ENCODE measurements at regions not wholly inside any gene's neighbourhood (a gene's known extent, or its start where the extent isn't known, plus 50 kb on each side); places are given as distances from the start of the nearest gene placed in this dataset.

DNA sequence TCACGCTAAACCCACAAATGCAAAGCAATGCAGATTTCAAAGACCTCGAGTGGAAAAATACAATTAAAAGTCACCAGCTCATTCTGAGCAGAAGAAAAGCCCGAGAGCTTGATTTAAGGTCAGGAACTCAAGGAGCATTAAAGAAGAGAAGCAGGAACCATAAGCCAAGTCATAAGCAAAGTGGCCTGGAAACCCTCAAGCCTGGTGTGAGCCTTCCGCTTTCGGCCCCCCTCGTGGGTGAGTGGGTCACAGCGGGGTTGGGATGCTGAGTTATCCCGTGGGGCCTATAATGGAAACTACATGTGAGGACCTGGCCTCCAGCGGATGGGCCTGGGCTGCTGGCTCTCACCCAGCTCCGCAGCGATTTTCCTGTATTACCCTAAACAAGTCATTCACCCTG, 504.3 kb downstream of the RAB28 start:
- Histone ChIP-seq H4K20me1 (ENCODE audit: insufficient read depth, low read length) (no peaks in the 10 kb centered on the region), H2AK5ac (ENCODE audit: low read depth, low read length) (no peak overlapping the region), H3K4me3 (ENCODE audit: insufficient read depth, low read depth, low read length) (no peak overlapping the region), H2BK120ac (ENCODE audit: low read depth, low read length) (no peak overlapping the region), H4K8ac (ENCODE audit: low read depth in 2 of 2, low read length in 2 of 2) (no peak overlapping the region), H4K5ac (ENCODE audit: low read depth, low read length) (no peak overlapping the region), H3K79me1 (ENCODE audit: low read depth in 1 of 2, low read length in 2 of 2) (no peaks in the 10 kb centered on the region), H3K9ac (ENCODE audit: low read depth, low read length) (no peak overlapping the region), H3K4ac (ENCODE audit: low read depth, low read length) (no peak overlapping the region), H3K56ac (ENCODE audit: extremely low read depth, insufficient read depth, low read length) (no peak overlapping the region), H3K18ac (ENCODE audit: low read depth, low read length) (no peak overlapping the region), H3K27me3 (ENCODE audit: control insufficient read depth, insufficient read depth, low read length) (no peaks in the 10 kb centered on the region), H3K4me2 (ENCODE audit: low read depth, low read length) (no peak overlapping the region), H3K9me3 (ENCODE audit: control insufficient read depth, insufficient read depth, low read length) (peaks cover 7% of the 10 kb centered on the region), H4K91ac (ENCODE audit: insufficient read depth, low read depth, low read length) (no peak overlapping the region), H2AFZ (replicated peaks; ENCODE audit: low read length, poor library complexity) (no peak overlapping the region), H3K23ac (ENCODE audit: low read depth, low read length) (no peak overlapping the region), H3K14ac (replicated peaks; ENCODE audit: low read depth, low read length) (no peak overlapping the region), H2BK5ac (ENCODE audit: low read depth, low read length, poor library complexity, severe bottlenecking) (no peak overlapping the region), H3K36me3 (ENCODE audit: control insufficient read depth, insufficient read depth, low read length) (no peaks in the 10 kb centered on the region), H3K4me1 (ENCODE audit: control insufficient read depth, insufficient read depth, low read length) (no peaks in the 10 kb centered on the region), H2BK20ac (ENCODE audit: low read depth, low read length) (no peak overlapping the region), H2BK15ac (ENCODE audit: low read depth, low read length) (no peak overlapping the region), H2AK9ac (replicated peaks; ENCODE audit: low read depth, low read length, poor library complexity) (no peak overlapping the region), H3K27ac (ENCODE audit: insufficient read depth, low read length) (no peak overlapping the region), H3K9me1 (ENCODE audit: insufficient read depth, low read length) (no peaks in the 10 kb centered on the region)
- POLR2A ChIA-PET (ENCODE audit: unreplicated experiment): no interaction called here
- TF ChIP-seq RAD21 (IDR thresholded peaks at IDR 0.05; ENCODE audit: low read length): no peak
- TF ChIP-seq MAFK (IDR thresholded peaks at IDR 0.05; ENCODE audit: low read depth, low read length): no peak
- no peak for TF ChIP-seq RCOR1 (IDR thresholded peaks at IDR 0.05; ENCODE audit: insufficient replicate concordance, low read length)
- TF ChIP-seq SMC3 (IDR thresholded peaks at IDR 0.05; ENCODE audit: low read depth, low read length): no peak
- TF ChIP-seq NFE2L2 (IDR thresholded peaks at IDR 0.05; ENCODE audit: low read depth, low read length): no peak
- no peak for TF ChIP-seq CEBPB (IDR thresholded peaks at IDR 0.05; ENCODE audit: low read depth, low read length)
- TF ChIP-seq MXI1 (IDR thresholded peaks at IDR 0.05; ENCODE audit: borderline replicate concordance, low read depth, low read length): no peak
- TF ChIP-seq, protein P1, sequence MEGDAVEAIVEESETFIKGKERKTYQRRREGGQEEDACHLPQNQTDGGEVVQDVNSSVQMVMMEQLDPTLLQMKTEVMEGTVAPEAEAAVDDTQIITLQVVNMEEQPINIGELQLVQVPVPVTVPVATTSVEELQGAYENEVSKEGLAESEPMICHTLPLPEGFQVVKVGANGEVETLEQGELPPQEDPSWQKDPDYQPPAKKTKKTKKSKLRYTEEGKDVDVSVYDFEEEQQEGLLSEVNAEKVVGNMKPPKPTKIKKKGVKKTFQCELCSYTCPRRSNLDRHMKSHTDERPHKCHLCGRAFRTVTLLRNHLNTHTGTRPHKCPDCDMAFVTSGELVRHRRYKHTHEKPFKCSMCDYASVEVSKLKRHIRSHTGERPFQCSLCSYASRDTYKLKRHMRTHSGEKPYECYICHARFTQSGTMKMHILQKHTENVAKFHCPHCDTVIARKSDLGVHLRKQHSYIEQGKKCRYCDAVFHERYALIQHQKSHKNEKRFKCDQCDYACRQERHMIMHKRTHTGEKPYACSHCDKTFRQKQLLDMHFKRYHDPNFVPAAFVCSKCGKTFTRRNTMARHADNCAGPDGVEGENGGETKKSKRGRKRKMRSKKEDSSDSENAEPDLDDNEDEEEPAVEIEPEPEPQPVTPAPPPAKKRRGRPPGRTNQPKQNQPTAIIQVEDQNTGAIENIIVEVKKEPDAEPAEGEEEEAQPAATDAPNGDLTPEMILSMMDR (conservative IDR thresholded peaks at IDR 0.05; ENCODE audit: low read depth, low read length): no peak
- TF ChIP-seq, protein P2, sequence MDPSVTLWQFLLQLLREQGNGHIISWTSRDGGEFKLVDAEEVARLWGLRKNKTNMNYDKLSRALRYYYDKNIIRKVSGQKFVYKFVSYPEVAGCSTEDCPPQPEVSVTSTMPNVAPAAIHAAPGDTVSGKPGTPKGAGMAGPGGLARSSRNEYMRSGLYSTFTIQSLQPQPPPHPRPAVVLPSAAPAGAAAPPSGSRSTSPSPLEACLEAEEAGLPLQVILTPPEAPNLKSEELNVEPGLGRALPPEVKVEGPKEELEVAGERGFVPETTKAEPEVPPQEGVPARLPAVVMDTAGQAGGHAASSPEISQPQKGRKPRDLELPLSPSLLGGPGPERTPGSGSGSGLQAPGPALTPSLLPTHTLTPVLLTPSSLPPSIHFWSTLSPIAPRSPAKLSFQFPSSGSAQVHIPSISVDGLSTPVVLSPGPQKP (IDR thresholded peaks at IDR 0.05; ENCODE audit: borderline replicate concordance, low read depth, low read length): no peak
- no peak for TF ChIP-seq CHD1 (IDR thresholded peaks at IDR 0.05; ENCODE audit: low read depth, low read length)
- TF ChIP-seq, protein P3, sequence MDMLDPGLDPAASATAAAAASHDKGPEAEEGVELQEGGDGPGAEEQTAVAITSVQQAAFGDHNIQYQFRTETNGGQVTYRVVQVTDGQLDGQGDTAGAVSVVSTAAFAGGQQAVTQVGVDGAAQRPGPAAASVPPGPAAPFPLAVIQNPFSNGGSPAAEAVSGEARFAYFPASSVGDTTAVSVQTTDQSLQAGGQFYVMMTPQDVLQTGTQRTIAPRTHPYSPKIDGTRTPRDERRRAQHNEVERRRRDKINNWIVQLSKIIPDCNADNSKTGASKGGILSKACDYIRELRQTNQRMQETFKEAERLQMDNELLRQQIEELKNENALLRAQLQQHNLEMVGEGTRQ (IDR thresholded peaks at IDR 0.05; ENCODE audit: low read depth, low read length): no peak
- no peak for TF ChIP-seq POLR2A (IDR thresholded peaks at IDR 0.05; ENCODE audit: low read depth, low read length)
- TF ChIP-seq FOS (IDR thresholded peaks at IDR 0.05; ENCODE audit: low read depth, low read length): no peak
- no peak for TF ChIP-seq BHLHE40 (IDR thresholded peaks at IDR 0.05; ENCODE audit: low read depth, low read length)
- no TSS peak for BruUV-seq (replicated peaks)
- whole genome bisulfite sequencing, 2 experiments (ENCODE audit: extremely low coverage in 2 of 2, insufficient read length in 1 of 2): 40% methylated on average over 3 of the region's 11 CpGs; no CpG with 5 or more reads in 1 of the 2 experiments
- intact Hi-C loops (cut with micrococcal nuclease) (no loop called here), in situ Hi-C loops (cut with MboI; ENCODE audit: low sequenced_read_pairs) (no loop called here), dilution Hi-C loops (cut with HindIII; ENCODE audit: low sequenced_read_pairs, unreplicated experiment) (no loop called here)
- CTCF ChIA-PET: no interaction called here
- DNase-seq (no peak), ATAC-seq (ENCODE audit: low read depth) (no peak)
